SH-SY5Y (cell line): ENCODE measurements at regions not wholly inside any gene's neighbourhood (a gene's known extent, or its start where the extent isn't known, plus 50 kb on each side); places are given as distances from the start of the nearest gene placed in this dataset.

ENCODE experiments used
- GATA2 ChIP-seq: IDR thresholded peaks from 2 replicates; pipeline ENCODE4 v1.6.1; 2011; ENCODE audit warnings: mild to moderate bottlenecking, low read depth, low read length
- GATA3 ChIP-seq: IDR thresholded peaks from 2 replicates; pipeline ENCODE4 v1.6.1; 2011; ENCODE audit warnings: low read depth, mild to moderate bottlenecking, low read length, moderate library complexity

GRCh38 chr5:171509467-171509866 lies 90.0 kb downstream of the FGF18 start:
- TF ChIP-seq GATA2 (no peak), GATA3 (no peak)

- TF ChIP-seq GATA2 (no peak), GATA3 (no peak)
Measured at GRCh38 chr5:171512397-171512796, 93.0 kb downstream of the FGF18 start.

GRCh38 chr5:171513591-171513990 lies 94.1 kb downstream of the FGF18 start:
- no peak for TF ChIP-seq GATA3
- no peak for TF ChIP-seq GATA2

- TF ChIP-seq GATA3, result no peak
- no peak for TF ChIP-seq GATA2
Measured at GRCh38 chr5:171518916-171519315, 99.5 kb downstream of the FGF18 start.

- TF ChIP-seq GATA3, result no peak
- TF ChIP-seq GATA2, result no peak
Measured at GRCh38 chr5:171520300-171521174, 101.1 kb downstream of the FGF18 start.

GRCh38 chr5:171521219-171521633 lies 101.8 kb downstream of the FGF18 start:
- TF ChIP-seq GATA2 (no peak), GATA3 (no peak)

GRCh38 chr5:171521679-171522078 lies 102.2 kb downstream of the FGF18 start:
- TF ChIP-seq GATA3 (no peak), GATA2 (no peak)

- TF ChIP-seq GATA3 (no peak), GATA2 (no peak)
Measured at GRCh38 chr5:171523781-171524180, 104.3 kb downstream of the FGF18 start.

- TF ChIP-seq GATA3, result no peak
- TF ChIP-seq GATA2, result no peak
Measured at GRCh38 chr5:171524466-171524865, 105.0 kb downstream of the FGF18 start.

GRCh38 chr5:171525085-171525484 lies 105.6 kb downstream of the FGF18 start:
- no peak for TF ChIP-seq GATA3
- TF ChIP-seq GATA2, result peak; percentile 82

GRCh38 chr5:171528036-171528435 lies 108.6 kb downstream of the FGF18 start:
- TF ChIP-seq GATA3 (no peak), GATA2 (no peak)

- TF ChIP-seq GATA3, result no peak
- no peak for TF ChIP-seq GATA2
Measured at GRCh38 chr5:171528865-171529614, 109.6 kb downstream of the FGF18 start.

- TF ChIP-seq GATA3 (no peak), GATA2 (no peak)
Measured at GRCh38 chr5:171531638-171532037, 112.2 kb downstream of the FGF18 start.

GRCh38 chr5:171533153-171533552 lies 113.7 kb downstream of the FGF18 start:
- TF ChIP-seq GATA2, result no peak
- TF ChIP-seq GATA3, result no peak
